Spleen (tissue), 7 donors: ENCODE measurements at regions not wholly inside any gene's neighbourhood (a gene's known extent, or its start where the extent isn't known, plus 50 kb on each side); places are given as distances from the start of the nearest gene placed in this dataset.

Source experiments
- POLR2A ChIP-seq, 3 donors: fragments of 450-650 bp; IDR thresholded peaks; one replicate each; pipeline ENCODE4 v1.5.1; 2017; ENCODE audit warnings: antibody characterized with exemption in 3 of 3, mild to moderate bottlenecking in 1 of 3
- POLR2AphosphoS5 ChIP-seq, 3 donors: sonication (generic); formaldehyde crosslinking; IDR thresholded peaks; one replicate each; pipeline ENCODE4 v1.5.1; 2017; ENCODE audit warnings: antibody characterized with exemption in 3 of 3
- TF ChIP-seq, protein P1 (sequence below), 11 experiments: fragments of 200-600 bp in 7 of 11; fragments of 450-650 bp in 4 of 11; sonication (generic) in 4 of 11; IDR thresholded peaks in 8 of 11; conservative IDR thresholded peaks in 3 of 11; 1 replicate in 7 of 11; 2 replicates in 4 of 11; pipeline versions ENCODE4 v1.4.0 to v1.8.0; 2016 to 2021; ENCODE audit warnings: antibody characterized with exemption in 11 of 11, inconsistent platforms in 4 of 11, mild to moderate bottlenecking in 1 of 11
- donor health status: DM: no; HTN: no; CAD: no; lungs with moderate emphysema.
- donor health status: DM: no; HTN: no; CAD: no.
- donor health status: DM: no; HTN: no; CAD: no.

DNA sequence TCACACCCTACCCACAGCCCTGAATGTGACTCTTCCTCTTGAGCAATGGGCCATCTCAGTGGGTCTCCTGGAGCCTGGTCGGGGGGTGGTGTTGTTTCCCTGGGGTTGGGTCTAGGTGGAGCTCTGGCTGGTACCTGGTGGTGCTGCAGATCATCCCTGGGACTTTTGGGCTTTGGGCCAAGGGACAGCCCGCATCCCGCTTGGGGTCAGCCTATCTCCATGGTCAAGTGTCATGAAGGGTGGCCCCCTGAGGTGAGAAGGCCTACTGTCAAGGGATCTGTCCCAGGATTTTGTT lies 202.0 kb downstream of the UBE3A start:
- TF ChIP-seq, protein P1, sequence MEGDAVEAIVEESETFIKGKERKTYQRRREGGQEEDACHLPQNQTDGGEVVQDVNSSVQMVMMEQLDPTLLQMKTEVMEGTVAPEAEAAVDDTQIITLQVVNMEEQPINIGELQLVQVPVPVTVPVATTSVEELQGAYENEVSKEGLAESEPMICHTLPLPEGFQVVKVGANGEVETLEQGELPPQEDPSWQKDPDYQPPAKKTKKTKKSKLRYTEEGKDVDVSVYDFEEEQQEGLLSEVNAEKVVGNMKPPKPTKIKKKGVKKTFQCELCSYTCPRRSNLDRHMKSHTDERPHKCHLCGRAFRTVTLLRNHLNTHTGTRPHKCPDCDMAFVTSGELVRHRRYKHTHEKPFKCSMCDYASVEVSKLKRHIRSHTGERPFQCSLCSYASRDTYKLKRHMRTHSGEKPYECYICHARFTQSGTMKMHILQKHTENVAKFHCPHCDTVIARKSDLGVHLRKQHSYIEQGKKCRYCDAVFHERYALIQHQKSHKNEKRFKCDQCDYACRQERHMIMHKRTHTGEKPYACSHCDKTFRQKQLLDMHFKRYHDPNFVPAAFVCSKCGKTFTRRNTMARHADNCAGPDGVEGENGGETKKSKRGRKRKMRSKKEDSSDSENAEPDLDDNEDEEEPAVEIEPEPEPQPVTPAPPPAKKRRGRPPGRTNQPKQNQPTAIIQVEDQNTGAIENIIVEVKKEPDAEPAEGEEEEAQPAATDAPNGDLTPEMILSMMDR (IDR thresholded peaks at IDR 0.05 in 8 of 11, conservative IDR thresholded peaks at IDR 0.05 in 3 of 11): no peak
- TF ChIP-seq POLR2A (IDR thresholded peaks at IDR 0.05) (no peak), POLR2AphosphoS5 (IDR thresholded peaks at IDR 0.05) (no peak)
